H54 (cell line): ENCODE measurements at regions not wholly inside any gene's neighbourhood (a gene's known extent, or its start where the extent isn't known, plus 50 kb on each side); places are given as distances from the start of the nearest gene placed in this dataset.
A peak's percentile ranks its signal among the peaks of the same experiment; 100 is the strongest.
"Not testable (repeated sequence)": the region's sequence is repeated elsewhere in the genome, so short reads cannot be mapped to it uniquely, and the experiment has no call there.

Source experiments
- DNase-seq: peaks from one replicate; pipeline ENCODE4 v3.0.0; 2011; ENCODE audit warnings: low spot score, mixed read lengths; ENCODE audit not compliant: insufficient read length
- FAIRE-seq: peaks from 3 replicates; lab custom pipeline; 2011; peaks lifted over from hg19 to GRCh38; lab: Jason Lieb, UNC
- POLR2A ChIP-seq: IDR thresholded peaks from 2 replicates; pipeline ENCODE4 v1.6.1; 2011; ENCODE audit warnings: low read depth, mild to moderate bottlenecking, low read length

DNA sequence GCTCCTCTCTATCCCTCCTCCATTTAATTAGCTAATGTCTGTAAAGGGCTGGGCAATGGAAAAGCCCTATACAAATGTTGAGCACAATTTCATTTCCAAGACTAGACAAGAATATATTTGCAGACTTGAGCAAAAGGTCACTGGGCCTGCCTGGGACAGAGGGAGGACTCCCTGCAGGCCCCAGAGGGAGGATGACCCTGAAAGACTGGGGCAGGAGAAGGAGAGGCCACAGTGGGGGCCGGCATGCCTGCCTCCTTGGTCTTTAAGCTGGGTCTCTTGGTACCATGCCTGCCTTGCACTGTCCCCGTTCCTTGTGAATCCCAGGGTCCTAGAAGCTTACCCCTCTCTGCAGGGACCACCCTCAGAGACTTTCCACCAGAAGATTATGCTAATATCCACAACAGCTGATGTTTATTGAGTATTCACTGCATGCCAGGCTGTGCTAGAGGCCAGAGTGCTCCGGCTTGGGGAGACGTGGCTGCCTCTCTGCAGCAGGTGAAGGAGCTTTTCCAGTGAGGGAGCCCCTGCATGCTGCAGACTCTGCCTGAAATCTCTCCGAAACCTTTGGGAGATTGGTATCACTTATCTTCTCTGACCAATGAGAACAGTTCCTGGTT is 72.7 kb upstream of the HSPA9 start:
- no peak for TF ChIP-seq POLR2A
- DNase-seq (no peak), FAIRE-seq (no peak)

DNA sequence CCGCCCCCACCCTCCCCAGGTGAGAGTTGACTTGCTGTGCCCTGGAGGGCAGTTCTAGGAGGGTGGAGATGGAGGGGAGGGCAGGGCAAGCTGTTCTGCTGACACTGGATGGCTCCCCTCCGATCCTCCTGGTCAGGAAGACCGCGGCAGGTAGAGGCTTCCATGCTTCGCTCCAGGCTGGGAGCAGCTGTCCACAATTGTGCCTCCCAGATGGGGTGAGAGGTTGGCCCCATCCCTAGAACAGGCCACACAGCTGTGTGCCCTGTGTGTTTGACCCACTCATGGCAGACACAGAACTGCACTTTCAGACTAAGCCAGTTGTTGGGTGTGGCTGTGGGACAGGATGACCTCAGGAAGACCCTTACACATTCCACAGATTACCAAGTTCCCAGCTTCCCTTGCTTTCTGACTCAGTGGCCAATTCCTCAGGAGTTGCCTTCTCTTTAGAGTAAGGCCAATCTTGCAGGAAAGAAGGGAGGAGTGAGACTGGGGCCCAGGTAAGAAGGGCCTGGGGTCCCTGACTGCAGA is 72.1 kb upstream of the HSPA9 start:
- TF ChIP-seq POLR2A: no peak
- DNase-seq (no peak), FAIRE-seq (no peak)

DNA sequence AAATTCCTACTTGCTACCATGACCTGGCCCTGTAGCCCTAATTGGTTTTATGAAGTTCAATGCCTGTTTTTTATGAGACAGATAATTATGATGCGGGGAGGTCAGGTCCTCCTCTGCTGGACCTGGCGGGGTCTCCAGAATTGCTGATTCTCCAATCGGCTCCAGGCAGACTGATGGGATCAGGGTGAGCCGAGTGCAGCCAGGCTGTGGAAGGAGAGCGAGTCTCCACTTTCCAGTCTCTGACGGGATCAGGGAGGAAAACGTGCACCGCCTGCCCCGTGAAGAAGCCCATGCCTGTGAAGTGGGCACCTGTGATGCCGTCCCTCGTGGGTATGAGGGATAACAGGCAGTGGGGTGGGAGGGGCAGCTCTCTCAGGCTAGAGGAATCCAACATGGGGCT is 71.5 kb upstream of the HSPA9 start:
- no peak for FAIRE-seq
- DNase-seq: no peak
- no peak for TF ChIP-seq POLR2A

DNA sequence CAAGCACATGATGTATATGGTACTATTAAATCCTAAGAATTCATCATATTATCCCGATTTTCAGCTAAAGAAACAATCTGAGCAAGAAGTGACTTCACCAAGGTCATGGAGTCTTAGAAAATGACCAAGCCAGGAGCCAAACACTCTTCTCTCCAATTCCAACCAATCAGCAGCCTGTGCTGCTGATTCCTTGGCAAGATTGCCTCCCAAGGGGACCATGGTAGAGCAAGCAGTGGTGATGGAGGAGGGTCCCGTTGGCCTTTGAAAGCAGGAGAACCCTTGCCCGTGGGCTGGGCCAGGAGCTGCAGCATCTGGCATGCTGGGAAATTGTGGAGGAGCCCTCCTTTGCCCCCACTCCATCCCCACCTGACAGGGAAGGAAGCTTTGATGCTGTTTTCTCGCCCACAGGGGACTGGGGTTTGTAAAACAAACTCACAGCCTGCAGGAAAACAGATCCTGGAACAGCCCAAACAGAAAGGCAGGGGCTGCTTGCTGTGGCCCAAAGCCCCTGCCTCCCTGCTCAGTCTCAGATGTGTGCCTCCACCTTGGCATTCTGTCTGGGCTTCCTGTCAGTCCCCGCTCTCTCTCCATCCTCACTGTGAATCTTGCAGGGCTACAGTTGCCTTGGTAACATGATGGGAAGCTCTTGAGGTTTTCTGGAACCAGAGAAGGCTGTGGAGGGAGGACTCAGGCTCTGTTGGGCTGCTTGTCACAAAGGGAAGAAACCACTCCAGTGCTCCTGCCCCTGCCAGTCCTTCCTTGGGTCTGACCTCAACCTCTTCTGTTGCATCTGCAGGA is 70.8 kb upstream of the HSPA9 start:
- DNase-seq: no peak
- FAIRE-seq: no peak
- TF ChIP-seq POLR2A: no peak

DNA sequence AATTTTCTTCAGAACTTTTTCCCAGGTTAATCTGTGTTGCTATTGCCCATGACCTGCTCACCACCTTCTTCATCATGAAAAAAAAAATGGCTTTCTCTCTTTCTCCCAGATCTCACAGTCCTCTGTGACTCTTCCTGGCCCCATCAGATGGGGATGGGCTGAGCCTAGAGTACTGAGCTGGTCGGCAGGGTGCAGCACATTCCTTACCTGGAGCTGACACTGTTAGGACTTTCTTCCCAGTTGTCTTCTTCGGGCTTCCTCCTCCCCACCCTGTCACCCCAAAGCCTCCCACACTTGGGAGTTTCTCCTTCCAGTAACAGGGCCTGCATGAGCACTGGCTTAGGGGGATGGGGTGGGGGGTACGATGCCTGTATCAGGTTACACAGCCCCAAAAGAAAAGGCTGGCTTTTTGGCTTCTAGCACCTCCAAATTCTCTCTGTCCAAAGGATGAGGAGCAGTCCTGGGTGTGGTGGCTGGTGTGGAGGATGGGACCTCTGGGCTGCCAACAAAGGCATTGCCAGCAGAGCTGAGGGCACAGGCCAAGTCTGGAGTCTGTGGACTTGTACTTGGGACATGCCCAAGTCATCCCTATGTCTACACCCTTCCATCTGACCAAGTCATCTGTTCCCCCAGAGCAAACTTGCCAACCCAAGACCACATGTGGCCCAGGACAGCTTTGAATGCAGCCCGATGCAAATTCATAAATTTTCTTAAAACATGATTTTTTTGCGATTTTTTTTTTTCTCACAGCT is 68.0 kb upstream of the HSPA9 start:
- FAIRE-seq (no peak), DNase-seq (no peak)
- no peak for TF ChIP-seq POLR2A

DNA sequence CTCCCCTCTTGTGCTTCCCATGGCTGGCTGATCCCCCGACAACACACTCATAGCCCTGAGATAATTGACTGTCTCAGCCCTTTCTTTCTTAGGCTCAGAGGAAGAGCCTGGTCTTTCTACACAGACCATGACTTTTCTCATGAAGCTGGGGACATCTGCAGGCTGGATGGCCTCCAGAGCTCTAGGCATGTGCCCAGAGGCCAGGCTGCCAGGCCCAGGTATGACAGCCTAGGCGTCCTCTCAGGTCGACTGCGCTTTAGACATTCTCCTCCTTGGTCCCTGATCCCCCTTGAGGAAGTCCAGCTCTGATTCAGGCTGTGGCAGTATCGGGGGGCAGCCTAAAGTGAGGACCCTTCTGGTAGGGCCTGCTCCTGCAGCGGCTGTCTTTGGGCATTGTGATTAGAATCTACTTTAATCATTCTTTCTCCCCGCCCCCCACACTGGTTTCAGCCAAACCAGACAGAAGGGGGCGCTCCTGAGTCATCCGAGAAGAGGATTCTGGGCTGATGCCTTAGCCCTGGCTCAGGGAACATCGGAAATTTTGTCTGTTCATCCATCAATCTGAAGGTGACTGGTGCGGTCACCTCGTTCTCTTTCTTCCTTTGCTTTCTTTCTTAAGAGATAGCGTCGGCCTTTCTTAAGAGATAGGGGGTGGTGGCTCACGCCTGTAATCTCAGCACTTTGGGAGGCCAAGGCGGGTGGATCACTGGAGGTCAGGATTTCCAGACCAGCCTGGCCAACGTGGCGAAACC is 66.5 kb upstream of the HSPA9 start:
- no peak for TF ChIP-seq POLR2A
- DNase-seq (peak; percentile 53), FAIRE-seq (no peak)

DNA sequence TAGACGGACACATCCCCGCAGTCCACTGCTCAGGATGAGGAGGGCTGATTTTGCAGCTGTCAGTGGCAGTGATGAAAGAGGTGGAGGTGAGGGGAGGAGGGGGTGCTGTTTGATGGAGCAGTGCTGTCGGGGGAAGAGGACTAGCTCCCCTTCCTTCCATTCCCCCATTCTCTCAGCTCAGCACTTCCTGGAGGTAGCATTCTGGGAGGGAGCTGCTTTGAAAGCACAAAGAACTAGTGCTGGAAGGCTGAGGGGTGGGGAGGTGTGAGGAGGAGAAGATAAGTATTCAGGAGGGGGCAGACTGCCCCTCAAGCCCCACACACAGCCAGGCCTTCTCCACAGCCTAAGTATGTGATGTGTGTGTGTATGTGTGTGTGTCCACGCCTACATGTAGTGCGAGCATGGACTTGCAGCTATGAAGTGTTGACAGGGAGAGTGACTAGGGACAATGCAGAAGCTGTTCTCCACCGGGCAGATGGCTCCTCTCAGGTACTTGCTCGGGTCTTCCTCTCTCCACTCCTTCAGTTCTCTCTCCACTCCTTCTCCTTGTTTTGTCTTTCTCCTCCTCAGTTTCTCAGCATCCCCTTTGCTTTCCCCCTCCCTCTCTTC is 65.5 kb upstream of the HSPA9 start:
- no peak for DNase-seq
- no peak for FAIRE-seq
- TF ChIP-seq POLR2A: no peak

DNA sequence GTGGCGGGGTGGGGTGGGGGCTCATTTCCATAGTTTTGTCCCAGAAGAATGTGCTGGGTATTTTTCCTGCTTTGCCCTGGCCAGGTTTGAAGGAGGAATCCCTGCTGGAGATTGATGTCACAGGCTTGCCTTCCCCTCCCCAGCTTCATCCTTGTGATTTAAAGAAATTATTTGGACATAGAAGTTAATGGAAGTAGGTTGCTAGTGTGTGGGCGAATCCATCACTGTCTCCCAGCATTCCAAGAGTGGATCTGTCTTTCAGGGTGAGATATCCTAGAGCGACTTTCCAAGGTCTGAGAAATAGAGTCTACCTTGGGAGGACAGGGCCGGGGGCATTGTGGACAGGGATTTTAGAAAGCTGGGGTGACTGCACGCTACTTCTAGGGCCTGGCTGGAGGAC is 64.9 kb upstream of the HSPA9 start:
- FAIRE-seq (no peak), DNase-seq (no peak)
- TF ChIP-seq POLR2A: no peak

DNA sequence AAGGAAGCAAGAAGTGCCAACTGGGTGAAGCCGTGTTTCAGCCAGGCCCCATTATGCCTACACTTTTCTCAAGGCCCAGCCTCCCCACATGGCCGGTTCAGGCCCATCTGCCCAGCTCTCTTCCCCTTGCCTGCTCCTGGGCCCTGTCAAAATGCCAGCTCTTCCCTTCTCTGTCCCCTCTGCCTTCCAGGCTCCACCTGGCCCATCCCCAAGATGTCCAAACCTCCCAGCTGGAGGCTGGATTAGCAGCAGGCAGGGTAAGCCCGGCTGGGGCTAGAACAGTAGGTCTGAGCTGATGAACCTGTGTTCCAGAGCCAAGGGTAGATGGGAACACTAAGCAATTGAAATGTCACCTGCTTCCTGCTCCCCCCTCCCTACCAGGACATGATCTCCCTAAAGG is 64.1 kb upstream of the HSPA9 start:
- no peak for TF ChIP-seq POLR2A
- no peak for DNase-seq
- FAIRE-seq: no peak

DNA sequence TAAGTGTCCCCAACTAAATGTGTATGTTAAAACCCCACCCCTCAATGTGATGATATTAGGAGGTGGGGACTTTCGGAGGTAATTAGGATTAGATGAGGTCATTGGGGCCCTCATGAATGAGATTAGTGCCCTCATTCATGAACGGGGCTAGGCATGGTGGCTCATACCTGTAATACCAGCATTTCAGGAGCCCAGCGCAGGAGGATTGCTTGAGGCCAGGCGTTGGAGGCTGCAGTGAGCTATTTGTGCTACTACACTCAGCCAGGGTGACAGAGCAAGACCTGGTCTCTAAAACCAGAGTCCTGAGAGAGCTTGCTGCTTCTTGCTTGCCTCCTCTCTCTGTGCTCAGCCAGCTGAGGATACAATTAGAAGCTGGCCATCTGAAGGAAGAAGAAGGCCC is 62.1 kb upstream of the HSPA9 start:
- no peak for TF ChIP-seq POLR2A
- DNase-seq: no peak
- no peak for FAIRE-seq

DNA sequence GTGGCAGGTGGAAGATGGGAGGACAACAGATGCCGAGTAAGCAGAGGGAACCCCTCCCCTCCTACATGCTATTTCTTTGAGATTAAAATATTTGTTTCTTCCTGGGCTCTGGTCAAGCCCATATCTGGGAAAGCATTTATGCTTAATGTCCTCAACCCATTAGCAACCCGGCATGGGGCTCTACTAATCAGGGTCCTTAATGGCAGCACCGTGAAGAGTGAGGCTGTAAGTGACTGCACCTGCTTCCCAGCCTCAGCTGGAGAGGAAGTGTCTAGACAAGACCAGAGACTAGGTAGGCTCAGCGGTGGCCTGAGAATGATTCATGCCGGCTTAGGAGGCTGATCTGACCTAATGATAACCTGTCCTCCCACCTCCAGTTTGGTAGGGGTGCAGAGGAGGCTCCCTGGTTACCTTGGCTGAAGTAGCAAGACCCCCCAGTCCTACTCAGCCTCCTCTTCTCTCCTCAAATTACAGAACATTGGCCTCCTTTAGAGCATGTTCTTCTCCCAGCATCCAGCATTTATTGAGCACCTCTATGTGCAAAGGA is 61.3 kb upstream of the HSPA9 start:
- TF ChIP-seq POLR2A: no peak
- DNase-seq (no peak), FAIRE-seq (no peak)

DNA sequence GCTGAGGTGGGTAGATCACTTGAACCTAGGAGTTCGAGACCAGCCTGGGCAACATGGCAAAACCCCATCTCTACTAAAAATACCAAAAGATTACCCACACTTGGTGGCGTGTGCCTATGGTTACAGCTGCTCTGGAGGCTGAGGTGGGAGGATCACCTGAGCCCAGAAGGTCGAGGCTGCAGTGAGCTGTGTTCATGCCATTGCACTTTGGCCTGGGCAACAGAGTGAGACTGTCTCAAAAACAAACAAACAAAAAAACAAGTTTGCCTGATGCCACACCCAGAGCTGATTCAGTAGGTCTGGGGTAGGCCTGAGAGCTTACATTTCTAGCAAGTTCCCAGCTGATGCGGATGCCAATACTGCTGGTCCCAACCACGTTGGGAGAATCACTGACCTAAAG is 60.5 kb upstream of the HSPA9 start:
- TF ChIP-seq POLR2A: no peak

DNA sequence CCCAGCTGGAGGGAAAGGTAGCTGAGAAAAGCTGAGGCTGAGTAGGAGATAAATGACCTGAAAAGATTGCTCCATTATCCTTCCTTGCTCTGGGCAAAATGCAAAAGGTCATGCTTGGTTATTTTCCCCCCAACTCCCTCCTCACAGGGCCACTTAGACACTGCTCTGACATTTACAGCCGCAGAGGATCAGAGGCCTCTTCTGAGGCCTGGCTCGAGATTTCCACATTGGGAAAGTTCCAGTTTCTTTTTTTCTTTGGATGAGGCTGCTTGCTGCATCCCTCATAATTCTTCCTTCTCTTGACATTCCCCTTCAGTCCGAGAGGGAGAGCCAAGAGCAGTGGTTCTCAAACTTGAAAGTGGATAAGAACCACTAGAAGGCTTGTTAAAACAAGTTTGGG is 60.1 kb upstream of the HSPA9 start:
- TF ChIP-seq POLR2A: no peak
- DNase-seq: no peak
- no peak for FAIRE-seq

More for the DNA sequence above, 60.5 kb upstream of the HSPA9 start:
- no peak for FAIRE-seq
- DNase-seq: no peak

DNA sequence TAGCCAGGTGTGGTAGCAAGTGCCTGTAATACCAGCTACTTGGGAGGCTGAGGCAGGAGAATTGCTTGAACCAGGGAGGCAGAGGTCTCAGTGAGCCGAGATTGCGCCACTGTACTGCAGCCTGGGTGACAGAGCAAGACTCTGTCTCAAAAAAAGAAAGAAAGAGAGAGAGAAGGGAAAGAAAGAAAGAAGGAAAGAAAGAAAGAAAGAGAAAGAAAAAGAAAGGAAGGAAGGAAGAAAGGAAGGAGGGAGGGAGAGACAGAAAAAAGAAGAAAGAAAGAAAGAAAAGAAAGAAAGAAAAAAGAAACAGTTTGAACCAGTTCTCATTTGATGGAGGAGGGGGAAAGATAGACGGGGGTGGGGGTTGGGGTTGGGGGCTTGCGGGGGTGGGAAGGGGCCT is 59.6 kb upstream of the HSPA9 start:
- DNase-seq, FAIRE-seq: not testable (repeated sequence)
